ENCODE measurements at regions not wholly inside any gene's neighbourhood (a gene's known extent, or its start where the extent isn't known, plus 50 kb on each side); places are given as distances from the start of the nearest gene placed in this dataset.

GRCh38 chr9:97761056-97761598, 64.0 kb upstream of the XPA start:
- Histone ChIP-seq H4K8ac (replicated peaks; ENCODE audit: insufficient read length, low read depth, low read length) (no peak overlapping the region), H4K5ac (ENCODE audit: insufficient read length, low read depth, low read length) (no peak overlapping the region), H3K27ac (ENCODE audit: insufficient read length, low read depth, low read length) (no peak overlapping the region), H2BK12ac (ENCODE audit: insufficient read length, low read depth, low read length) (no peak overlapping the region), H3T11ph (ENCODE audit: low read length) (no peak overlapping the region), H3K4me2 (ENCODE audit: insufficient read depth, insufficient read length, low read length) (no peak overlapping the region), H4K91ac (ENCODE audit: insufficient read length, low read depth, low read length) (no peak overlapping the region), H2BK120ac (ENCODE audit: low read depth, low read length, poor library complexity, severe bottlenecking) (no peak overlapping the region), H2BK15ac (ENCODE audit: low read depth, low read length) (no peak overlapping the region), H3K4ac (ENCODE audit: low read depth, low read length) (no peak overlapping the region), H4K20me1 (ENCODE audit: control insufficient read depth, insufficient read depth, insufficient read length) (no peaks in the 10 kb centered on the region), H3K79me1 (ENCODE audit: insufficient read depth, low read depth, low read length, poor library complexity, severe bottlenecking) (no peaks in the 10 kb centered on the region), H3K23ac (ENCODE audit: insufficient read length, low read depth, low read length) (no peak overlapping the region), H3K79me2 (ENCODE audit: insufficient read depth, low read length) (no peaks in the 10 kb centered on the region), H3K9ac (ENCODE audit: extremely low read depth, insufficient read length, low read length) (no peak overlapping the region), H3K27me3 (ENCODE audit: insufficient read depth, low read length) (peaks cover 3% of the 10 kb centered on the region; the same call in 1 of the 2 replicates), H3K18ac (ENCODE audit: insufficient read length, low read depth, low read length) (no peak overlapping the region), H3K4me1 (ENCODE audit: insufficient read depth, low read length) (no peaks in the 10 kb centered on the region), H3K9me3 (ENCODE audit: control insufficient read depth, low read depth, low read length) (no peaks in the 10 kb centered on the region), H2BK5ac (ENCODE audit: insufficient read length, low read length) (no peak overlapping the region), H2BK20ac (ENCODE audit: low read depth, low read length, poor library complexity, severe bottlenecking) (no peak overlapping the region), H2AFZ (ENCODE audit: low read length) (no peak overlapping the region), H2AK5ac (ENCODE audit: insufficient read length, low read length) (no peak overlapping the region), H3K14ac (ENCODE audit: insufficient read depth, low read length) (no peak overlapping the region), H3K56ac (ENCODE audit: insufficient read length, low read depth, low read length) (no peak overlapping the region), H3K23me2 (ENCODE audit: insufficient read length, low read depth, low read length, poor library complexity, severe bottlenecking) (no peaks in the 10 kb centered on the region)
- DNase-seq: no peak
- Mint-ChIP-seq H3K27ac (no peak overlapping the region; a peak in 1 of 7 replicates), H3K36me3 (ENCODE audit: insufficient read depth in 1 of 3, low read depth in 3 of 3) (no peaks in the 10 kb centered on the region), H3K4me3 (no peak overlapping the region), H3K27me3 (ENCODE audit: low read depth) (peaks cover 76% of the 10 kb centered on the region), H3K4me1 (no peaks in the 10 kb centered on the region), H3K9me3 (peaks cover 0 to 4% of the 10 kb centered on the region in 2 experiments; a peak in 1 of 5 replicates)
- TF ChIP-seq CTCF (conservative IDR thresholded peaks at IDR 0.05): no peak
- no CpG with 5 or more reads among the region's 8 CpGs for WGBS (ENCODE audit: extremely low coverage, insufficient read length, low lambda C conversion rate)
